ENCODE measurements at regions not wholly inside any gene's neighbourhood (a gene's known extent, or its start where the extent isn't known, plus 50 kb on each side); places are given as distances from the start of the nearest gene placed in this dataset.

DNA sequence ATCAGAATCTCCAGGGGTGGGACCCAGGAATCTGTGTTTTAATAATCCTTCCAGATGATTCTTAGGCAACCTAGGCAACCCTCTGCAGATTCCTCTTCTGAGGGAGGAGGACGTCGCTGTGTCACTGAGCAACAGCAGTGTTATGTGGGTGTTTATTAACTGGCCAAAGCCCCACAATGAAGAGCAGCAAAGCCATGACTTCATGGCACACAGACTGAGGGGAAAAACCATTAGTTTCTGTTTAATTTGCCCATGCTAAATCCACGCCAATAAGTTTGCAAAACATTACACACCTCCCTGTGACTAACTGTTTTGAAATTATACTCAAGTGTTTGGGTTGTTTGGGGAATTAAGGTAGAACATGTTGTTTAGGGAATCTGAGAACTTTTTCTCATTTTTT lies 83.7 kb upstream of the TMED7 start:
- H3K27ac ChIP-seq, result no peak overlapping the region
- TF ChIP-seq, protein P1, sequence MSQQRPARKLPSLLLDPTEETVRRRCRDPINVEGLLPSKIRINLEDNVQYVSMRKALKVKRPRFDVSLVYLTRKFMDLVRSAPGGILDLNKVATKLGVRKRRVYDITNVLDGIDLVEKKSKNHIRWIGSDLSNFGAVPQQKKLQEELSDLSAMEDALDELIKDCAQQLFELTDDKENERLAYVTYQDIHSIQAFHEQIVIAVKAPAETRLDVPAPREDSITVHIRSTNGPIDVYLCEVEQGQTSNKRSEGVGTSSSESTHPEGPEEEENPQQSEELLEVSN (IDR thresholded peaks at IDR 0.05; ENCODE audit: borderline replicate concordance, low read depth), result no peak
- no peak for TF ChIP-seq RAD21 (conservative IDR thresholded peaks at IDR 0.05 in 1 of 2, IDR thresholded peaks at IDR 0.05 in 1 of 2)
- TF ChIP-seq, protein P2, sequence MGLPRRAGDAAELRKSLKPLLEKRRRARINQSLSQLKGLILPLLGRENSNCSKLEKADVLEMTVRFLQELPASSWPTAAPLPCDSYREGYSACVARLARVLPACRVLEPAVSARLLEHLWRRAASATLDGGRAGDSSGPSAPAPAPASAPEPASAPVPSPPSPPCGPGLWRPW (IDR thresholded peaks at IDR 0.05), result no peak
- TF ChIP-seq, protein P3, sequence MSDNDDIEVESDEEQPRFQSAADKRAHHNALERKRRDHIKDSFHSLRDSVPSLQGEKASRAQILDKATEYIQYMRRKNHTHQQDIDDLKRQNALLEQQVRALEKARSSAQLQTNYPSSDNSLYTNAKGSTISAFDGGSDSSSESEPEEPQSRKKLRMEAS (IDR thresholded peaks at IDR 0.05), result no peak
- TF ChIP-seq, protein P4, sequence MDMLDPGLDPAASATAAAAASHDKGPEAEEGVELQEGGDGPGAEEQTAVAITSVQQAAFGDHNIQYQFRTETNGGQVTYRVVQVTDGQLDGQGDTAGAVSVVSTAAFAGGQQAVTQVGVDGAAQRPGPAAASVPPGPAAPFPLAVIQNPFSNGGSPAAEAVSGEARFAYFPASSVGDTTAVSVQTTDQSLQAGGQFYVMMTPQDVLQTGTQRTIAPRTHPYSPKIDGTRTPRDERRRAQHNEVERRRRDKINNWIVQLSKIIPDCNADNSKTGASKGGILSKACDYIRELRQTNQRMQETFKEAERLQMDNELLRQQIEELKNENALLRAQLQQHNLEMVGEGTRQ (IDR thresholded peaks at IDR 0.05), result no peak
- TF ChIP-seq, protein P5, sequence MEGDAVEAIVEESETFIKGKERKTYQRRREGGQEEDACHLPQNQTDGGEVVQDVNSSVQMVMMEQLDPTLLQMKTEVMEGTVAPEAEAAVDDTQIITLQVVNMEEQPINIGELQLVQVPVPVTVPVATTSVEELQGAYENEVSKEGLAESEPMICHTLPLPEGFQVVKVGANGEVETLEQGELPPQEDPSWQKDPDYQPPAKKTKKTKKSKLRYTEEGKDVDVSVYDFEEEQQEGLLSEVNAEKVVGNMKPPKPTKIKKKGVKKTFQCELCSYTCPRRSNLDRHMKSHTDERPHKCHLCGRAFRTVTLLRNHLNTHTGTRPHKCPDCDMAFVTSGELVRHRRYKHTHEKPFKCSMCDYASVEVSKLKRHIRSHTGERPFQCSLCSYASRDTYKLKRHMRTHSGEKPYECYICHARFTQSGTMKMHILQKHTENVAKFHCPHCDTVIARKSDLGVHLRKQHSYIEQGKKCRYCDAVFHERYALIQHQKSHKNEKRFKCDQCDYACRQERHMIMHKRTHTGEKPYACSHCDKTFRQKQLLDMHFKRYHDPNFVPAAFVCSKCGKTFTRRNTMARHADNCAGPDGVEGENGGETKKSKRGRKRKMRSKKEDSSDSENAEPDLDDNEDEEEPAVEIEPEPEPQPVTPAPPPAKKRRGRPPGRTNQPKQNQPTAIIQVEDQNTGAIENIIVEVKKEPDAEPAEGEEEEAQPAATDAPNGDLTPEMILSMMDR (IDR thresholded peaks at IDR 0.05), result no peak
- TF ChIP-seq, protein P6, sequence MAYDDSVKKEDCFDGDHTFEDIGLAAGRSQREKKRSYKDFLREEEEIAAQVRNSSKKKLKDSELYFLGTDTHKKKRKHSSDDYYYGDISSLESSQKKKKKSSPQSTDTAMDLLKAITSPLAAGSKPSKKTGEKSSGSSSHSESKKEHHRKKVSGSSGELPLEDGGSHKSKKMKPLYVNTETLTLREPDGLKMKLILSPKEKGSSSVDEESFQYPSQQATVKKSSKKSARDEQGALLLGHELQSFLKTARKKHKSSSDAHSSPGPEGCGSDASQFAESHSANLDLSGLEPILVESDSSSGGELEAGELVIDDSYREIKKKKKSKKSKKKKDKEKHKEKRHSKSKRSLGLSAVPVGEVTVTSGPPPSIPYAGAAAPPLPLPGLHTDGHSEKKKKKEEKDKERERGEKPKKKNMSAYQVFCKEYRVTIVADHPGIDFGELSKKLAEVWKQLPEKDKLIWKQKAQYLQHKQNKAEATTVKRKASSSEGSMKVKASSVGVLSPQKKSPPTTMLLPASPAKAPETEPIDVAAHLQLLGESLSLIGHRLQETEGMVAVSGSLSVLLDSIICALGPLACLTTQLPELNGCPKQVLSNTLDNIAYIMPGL (CRISPR knock-in tag; IDR thresholded peaks at IDR 0.05; ENCODE audit: borderline replicate concordance), result no peak
- TF ChIP-seq EP300 (IDR thresholded peaks at IDR 0.05), result no peak
- no peak for TF ChIP-seq HOXA7 (CRISPR knock-in tag; IDR thresholded peaks at IDR 0.05)
- no peak for TF ChIP-seq MYC (IDR thresholded peaks at IDR 0.05; ENCODE audit: borderline replicate concordance, low read length)
- no peak for TF ChIP-seq POLR2A (IDR thresholded peaks at IDR 0.05; ENCODE audit: low read length)
- TF ChIP-seq CHD2 (IDR thresholded peaks at IDR 0.05; ENCODE audit: low read length, partially characterized antibody), result no peak
- TF ChIP-seq, protein P7, sequence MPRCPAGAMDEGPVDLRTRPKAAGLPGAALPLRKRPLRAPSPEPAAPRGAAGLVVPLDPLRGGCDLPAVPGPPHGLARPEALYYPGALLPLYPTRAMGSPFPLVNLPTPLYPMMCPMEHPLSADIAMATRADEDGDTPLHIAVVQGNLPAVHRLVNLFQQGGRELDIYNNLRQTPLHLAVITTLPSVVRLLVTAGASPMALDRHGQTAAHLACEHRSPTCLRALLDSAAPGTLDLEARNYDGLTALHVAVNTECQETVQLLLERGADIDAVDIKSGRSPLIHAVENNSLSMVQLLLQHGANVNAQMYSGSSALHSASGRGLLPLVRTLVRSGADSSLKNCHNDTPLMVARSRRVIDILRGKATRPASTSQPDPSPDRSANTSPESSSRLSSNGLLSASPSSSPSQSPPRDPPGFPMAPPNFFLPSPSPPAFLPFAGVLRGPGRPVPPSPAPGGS (IDR thresholded peaks at IDR 0.05), result no peak
- TF ChIP-seq TP53 (CRISPR knock-in tag; IDR thresholded peaks at IDR 0.05), result no peak
- no peak for TF ChIP-seq RARB (CRISPR knock-in tag; IDR thresholded peaks at IDR 0.05)
- H3K4me2 ChIP-seq, result no peak overlapping the region
- WGBS (ENCODE audit: missing lambda C conversion rate), result 0% methylated on average over 3 of the region's 3 CpGs
- DNase-seq (ENCODE audit: low read depth in 1 of 2, low spot score in 1 of 2), result no peak
- no peaks in the 10 kb centered on the region for H3K4me1 ChIP-seq
- no peaks in the 10 kb centered on the region for H3K9me3 ChIP-seq
- ChIA-PET CTCF (interaction anchor here (1.0 kb wide), 1 partner anchor 21 kb away, joined by 5 read pairs; no protein-coding TSS in a partner anchor), POLR2A (no interaction called here)
- no peak for ATAC-seq
- no peak overlapping the region for H3K4me3 ChIP-seq
- FAIRE-seq, result no peak

DNA sequence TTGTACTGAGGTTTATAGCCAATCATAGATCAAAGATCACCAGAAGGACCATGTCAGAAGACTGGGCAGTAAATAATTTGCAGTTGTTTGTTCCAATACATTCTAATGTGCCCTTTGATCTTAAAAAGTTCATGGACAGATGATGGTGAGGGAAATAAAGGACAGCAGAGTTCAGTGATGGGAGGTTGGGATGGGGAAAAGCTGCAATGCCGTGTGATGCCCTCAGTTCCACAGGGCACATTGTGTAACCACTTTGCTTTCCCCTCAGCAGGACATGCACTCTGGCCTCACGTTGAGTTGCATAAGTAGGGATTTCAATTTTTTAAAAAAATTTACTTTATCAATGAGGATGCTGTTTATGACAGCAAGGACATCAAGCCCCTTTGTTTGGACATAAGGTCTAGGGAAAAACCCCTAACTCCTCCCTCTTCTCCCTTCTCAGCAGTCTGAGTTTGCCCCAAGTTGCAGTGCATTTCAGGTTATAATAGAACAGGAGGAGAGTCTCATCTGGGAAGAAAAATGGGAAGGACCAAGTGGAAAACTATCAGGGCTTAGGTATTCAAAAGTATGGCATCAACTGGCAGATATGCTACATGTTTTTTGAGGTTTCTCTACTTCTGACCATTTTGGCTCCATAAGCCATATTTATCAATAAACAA lies 83.1 kb upstream of the TMED7 start:
- Histone ChIP-seq H3K27ac (no peak overlapping the region), H3K9me3 (no peaks in the 10 kb centered on the region), H3K4me2 (no peak overlapping the region), H3K4me1 (no peaks in the 10 kb centered on the region), H3K4me3 (no peak overlapping the region)
- CTCF ChIA-PET, result no interaction called here
- ATAC-seq (no peak), FAIRE-seq (no peak), DNase-seq (ENCODE audit: low read depth in 1 of 2, low spot score in 1 of 2) (no peak)
- POLR2A ChIA-PET, result no interaction called here
- WGBS (ENCODE audit: missing lambda C conversion rate), result 2% methylated on average over 2 of the region's 2 CpGs
- TF ChIP-seq, protein P8, sequence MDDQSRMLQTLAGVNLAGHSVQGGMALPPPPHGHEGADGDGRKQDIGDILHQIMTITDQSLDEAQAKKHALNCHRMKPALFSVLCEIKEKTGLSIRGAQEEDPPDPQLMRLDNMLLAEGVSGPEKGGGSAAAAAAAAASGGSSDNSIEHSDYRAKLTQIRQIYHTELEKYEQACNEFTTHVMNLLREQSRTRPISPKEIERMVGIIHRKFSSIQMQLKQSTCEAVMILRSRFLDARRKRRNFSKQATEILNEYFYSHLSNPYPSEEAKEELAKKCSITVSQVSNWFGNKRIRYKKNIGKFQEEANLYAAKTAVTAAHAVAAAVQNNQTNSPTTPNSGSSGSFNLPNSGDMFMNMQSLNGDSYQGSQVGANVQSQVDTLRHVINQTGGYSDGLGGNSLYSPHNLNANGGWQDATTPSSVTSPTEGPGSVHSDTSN (IDR thresholded peaks at IDR 0.05), result no peak
- no peak for TF ChIP-seq MAFK (IDR thresholded peaks at IDR 0.05; ENCODE audit: partially characterized antibody)
- TF ChIP-seq, protein P2 (IDR thresholded peaks at IDR 0.05), result no peak
- TF ChIP-seq, protein P9, sequence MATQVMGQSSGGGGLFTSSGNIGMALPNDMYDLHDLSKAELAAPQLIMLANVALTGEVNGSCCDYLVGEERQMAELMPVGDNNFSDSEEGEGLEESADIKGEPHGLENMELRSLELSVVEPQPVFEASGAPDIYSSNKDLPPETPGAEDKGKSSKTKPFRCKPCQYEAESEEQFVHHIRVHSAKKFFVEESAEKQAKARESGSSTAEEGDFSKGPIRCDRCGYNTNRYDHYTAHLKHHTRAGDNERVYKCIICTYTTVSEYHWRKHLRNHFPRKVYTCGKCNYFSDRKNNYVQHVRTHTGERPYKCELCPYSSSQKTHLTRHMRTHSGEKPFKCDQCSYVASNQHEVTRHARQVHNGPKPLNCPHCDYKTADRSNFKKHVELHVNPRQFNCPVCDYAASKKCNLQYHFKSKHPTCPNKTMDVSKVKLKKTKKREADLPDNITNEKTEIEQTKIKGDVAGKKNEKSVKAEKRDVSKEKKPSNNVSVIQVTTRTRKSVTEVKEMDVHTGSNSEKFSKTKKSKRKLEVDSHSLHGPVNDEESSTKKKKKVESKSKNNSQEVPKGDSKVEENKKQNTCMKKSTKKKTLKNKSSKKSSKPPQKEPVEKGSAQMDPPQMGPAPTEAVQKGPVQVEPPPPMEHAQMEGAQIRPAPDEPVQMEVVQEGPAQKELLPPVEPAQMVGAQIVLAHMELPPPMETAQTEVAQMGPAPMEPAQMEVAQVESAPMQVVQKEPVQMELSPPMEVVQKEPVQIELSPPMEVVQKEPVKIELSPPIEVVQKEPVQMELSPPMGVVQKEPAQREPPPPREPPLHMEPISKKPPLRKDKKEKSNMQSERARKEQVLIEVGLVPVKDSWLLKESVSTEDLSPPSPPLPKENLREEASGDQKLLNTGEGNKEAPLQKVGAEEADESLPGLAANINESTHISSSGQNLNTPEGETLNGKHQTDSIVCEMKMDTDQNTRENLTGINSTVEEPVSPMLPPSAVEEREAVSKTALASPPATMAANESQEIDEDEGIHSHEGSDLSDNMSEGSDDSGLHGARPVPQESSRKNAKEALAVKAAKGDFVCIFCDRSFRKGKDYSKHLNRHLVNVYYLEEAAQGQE (IDR thresholded peaks at IDR 0.05), result no peak
- no peak for TF ChIP-seq RNF2 (IDR thresholded peaks at IDR 0.05; ENCODE audit: borderline replicate concordance, low read depth)
- no peak for TF ChIP-seq KDM1A (IDR thresholded peaks at IDR 0.05; ENCODE audit: low read depth)
- no peak for TF ChIP-seq FOSL2 (IDR thresholded peaks at IDR 0.05)
- TF ChIP-seq FOSL2 (CRISPR knock-in tag; IDR thresholded peaks at IDR 0.05), result no peak
- TF ChIP-seq ZFP36 (IDR thresholded peaks at IDR 0.05; ENCODE audit: borderline replicate concordance, partially characterized antibody), result no peak
- TF ChIP-seq CBX2 (IDR thresholded peaks at IDR 0.05; ENCODE audit: borderline replicate concordance, low read depth), result no peak
- no peak for TF ChIP-seq RFX5 (IDR thresholded peaks at IDR 0.05)
